H1 (cell line): ENCODE measurements at regions not wholly inside any gene's neighbourhood (a gene's known extent, or its start where the extent isn't known, plus 50 kb on each side); places are given as distances from the start of the nearest gene placed in this dataset.

Source experiments
- JUN ChIP-seq: IDR thresholded peaks from 2 replicates; pipeline ENCODE4 v1.6.1; 2011; ENCODE audit warnings: low read depth, mild to moderate bottlenecking, improper control_type of control experiment, low read length
- NANOG ChIP-seq: IDR thresholded peaks from 2 replicates; pipeline ENCODE4 v1.6.1; 2011; ENCODE audit warnings: low read length, low read depth, mild to moderate bottlenecking, inconsistent platforms; ENCODE audit not compliant: insufficient read depth, poor library complexity, severe bottlenecking
- PHF8 ChIP-seq: fragments of 200-600 bp; sonication (generic); conservative IDR thresholded peaks from 2 replicates; pipeline ENCODE4 v1.7.1; 2012; ENCODE audit warnings: low read depth, mild to moderate bottlenecking, inconsistent platforms, low read length, moderate library complexity
- RXRA ChIP-seq: IDR thresholded peaks from 2 replicates; pipeline ENCODE4 v1.6.1; 2011; ENCODE audit warnings: low read depth, mild to moderate bottlenecking, low read length, moderate library complexity; ENCODE audit not compliant: insufficient read depth
- SP4 ChIP-seq: IDR thresholded peaks from 2 replicates; pipeline ENCODE4 v1.6.1; 2012; ENCODE audit warnings: low read length, inconsistent platforms
- TF ChIP-seq, protein P1 (sequence below): fragments of 300-600 bp; sonication (generic); IDR thresholded peaks from 2 replicates; pipeline ENCODE4 v1.7.1; 2012; ENCODE audit warnings: low read length, moderate library complexity, mild to moderate bottlenecking, inconsistent platforms; ENCODE audit not compliant: insufficient replicate concordance

DNA sequence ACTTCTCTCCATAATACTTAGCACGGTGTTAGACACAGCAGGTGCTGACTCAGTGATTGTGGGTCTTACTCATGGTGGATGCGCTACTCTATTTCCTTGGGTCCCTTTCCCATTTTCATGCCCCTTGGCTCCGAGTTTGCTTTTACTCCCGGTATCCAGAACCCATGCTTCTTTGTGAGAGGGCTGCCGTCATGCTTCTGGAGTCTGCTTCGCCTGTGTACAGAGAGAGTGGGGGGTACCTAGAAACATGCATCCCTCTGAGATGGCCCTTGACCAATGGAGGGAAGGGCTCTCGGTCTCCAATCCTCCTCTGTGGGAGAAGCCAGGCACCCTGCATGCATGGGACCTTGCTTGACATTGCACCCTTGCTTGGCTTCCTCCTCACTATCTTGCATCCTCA lies 160.4 kb downstream of the NRN1 start (continued):
- TF ChIP-seq, protein P1, sequence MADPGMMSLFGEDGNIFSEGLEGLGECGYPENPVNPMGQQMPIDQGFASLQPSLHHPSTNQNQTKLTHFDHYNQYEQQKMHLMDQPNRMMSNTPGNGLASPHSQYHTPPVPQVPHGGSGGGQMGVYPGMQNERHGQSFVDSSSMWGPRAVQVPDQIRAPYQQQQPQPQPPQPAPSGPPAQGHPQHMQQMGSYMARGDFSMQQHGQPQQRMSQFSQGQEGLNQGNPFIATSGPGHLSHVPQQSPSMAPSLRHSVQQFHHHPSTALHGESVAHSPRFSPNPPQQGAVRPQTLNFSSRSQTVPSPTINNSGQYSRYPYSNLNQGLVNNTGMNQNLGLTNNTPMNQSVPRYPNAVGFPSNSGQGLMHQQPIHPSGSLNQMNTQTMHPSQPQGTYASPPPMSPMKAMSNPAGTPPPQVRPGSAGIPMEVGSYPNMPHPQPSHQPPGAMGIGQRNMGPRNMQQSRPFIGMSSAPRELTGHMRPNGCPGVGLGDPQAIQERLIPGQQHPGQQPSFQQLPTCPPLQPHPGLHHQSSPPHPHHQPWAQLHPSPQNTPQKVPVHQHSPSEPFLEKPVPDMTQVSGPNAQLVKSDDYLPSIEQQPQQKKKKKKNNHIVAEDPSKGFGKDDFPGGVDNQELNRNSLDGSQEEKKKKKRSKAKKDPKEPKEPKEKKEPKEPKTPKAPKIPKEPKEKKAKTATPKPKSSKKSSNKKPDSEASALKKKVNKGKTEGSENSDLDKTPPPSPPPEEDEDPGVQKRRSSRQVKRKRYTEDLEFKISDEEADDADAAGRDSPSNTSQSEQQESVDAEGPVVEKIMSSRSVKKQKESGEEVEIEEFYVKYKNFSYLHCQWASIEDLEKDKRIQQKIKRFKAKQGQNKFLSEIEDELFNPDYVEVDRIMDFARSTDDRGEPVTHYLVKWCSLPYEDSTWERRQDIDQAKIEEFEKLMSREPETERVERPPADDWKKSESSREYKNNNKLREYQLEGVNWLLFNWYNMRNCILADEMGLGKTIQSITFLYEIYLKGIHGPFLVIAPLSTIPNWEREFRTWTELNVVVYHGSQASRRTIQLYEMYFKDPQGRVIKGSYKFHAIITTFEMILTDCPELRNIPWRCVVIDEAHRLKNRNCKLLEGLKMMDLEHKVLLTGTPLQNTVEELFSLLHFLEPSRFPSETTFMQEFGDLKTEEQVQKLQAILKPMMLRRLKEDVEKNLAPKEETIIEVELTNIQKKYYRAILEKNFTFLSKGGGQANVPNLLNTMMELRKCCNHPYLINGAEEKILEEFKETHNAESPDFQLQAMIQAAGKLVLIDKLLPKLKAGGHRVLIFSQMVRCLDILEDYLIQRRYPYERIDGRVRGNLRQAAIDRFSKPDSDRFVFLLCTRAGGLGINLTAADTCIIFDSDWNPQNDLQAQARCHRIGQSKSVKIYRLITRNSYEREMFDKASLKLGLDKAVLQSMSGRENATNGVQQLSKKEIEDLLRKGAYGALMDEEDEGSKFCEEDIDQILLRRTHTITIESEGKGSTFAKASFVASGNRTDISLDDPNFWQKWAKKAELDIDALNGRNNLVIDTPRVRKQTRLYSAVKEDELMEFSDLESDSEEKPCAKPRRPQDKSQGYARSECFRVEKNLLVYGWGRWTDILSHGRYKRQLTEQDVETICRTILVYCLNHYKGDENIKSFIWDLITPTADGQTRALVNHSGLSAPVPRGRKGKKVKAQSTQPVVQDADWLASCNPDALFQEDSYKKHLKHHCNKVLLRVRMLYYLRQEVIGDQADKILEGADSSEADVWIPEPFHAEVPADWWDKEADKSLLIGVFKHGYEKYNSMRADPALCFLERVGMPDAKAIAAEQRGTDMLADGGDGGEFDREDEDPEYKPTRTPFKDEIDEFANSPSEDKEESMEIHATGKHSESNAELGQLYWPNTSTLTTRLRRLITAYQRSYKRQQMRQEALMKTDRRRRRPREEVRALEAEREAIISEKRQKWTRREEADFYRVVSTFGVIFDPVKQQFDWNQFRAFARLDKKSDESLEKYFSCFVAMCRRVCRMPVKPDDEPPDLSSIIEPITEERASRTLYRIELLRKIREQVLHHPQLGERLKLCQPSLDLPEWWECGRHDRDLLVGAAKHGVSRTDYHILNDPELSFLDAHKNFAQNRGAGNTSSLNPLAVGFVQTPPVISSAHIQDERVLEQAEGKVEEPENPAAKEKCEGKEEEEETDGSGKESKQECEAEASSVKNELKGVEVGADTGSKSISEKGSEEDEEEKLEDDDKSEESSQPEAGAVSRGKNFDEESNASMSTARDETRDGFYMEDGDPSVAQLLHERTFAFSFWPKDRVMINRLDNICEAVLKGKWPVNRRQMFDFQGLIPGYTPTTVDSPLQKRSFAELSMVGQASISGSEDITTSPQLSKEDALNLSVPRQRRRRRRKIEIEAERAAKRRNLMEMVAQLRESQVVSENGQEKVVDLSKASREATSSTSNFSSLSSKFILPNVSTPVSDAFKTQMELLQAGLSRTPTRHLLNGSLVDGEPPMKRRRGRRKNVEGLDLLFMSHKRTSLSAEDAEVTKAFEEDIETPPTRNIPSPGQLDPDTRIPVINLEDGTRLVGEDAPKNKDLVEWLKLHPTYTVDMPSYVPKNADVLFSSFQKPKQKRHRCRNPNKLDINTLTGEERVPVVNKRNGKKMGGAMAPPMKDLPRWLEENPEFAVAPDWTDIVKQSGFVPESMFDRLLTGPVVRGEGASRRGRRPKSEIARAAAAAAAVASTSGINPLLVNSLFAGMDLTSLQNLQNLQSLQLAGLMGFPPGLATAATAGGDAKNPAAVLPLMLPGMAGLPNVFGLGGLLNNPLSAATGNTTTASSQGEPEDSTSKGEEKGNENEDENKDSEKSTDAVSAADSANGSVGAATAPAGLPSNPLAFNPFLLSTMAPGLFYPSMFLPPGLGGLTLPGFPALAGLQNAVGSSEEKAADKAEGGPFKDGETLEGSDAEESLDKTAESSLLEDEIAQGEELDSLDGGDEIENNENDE, result no peak
- TF ChIP-seq JUN (no peak), SP4 (no peak), NANOG (no peak), RXRA (no peak), PHF8 (no peak)
